Lower leg skin (tissue), 3 donors: ENCODE measurements at regions not wholly inside any gene's neighbourhood (a gene's known extent, or its start where the extent isn't known, plus 50 kb on each side); places are given as distances from the start of the nearest gene placed in this dataset.

Experiments
- CTCF ChIP-seq, 3 donors: fragments of 450-650 bp; IDR thresholded peaks; one replicate each; pipeline ENCODE4 v1.5.1; 2016; ENCODE audit warnings: antibody characterized with exemption in 3 of 3, mild to moderate bottlenecking in 3 of 3, moderate library complexity in 2 of 3
- POLR2A ChIP-seq, 2 donors: fragments of 450-650 bp; IDR thresholded peaks; one replicate each; pipeline ENCODE4 v1.6.1; 2016 to 2017; ENCODE audit warnings: antibody characterized with exemption in 2 of 2, mild to moderate bottlenecking in 1 of 2, moderate library complexity in 1 of 2

- TF ChIP-seq CTCF (IDR thresholded peaks at IDR 0.05) (no peak), POLR2A (IDR thresholded peaks at IDR 0.05) (no peak)
Observed at GRCh38 chr16:9185381-9185780, 93.9 kb downstream of the HAPSTR1 start.
